ENCODE measurements at regions not wholly inside any gene's neighbourhood (a gene's known extent, or its start where the extent isn't known, plus 50 kb on each side); places are given as distances from the start of the nearest gene placed in this dataset.

GRCh38 chr12:18908191-18908590 lies 170.3 kb downstream of the CAPZA3 start:
- TF ChIP-seq CTCF (IDR thresholded peaks at IDR 0.05; ENCODE audit: insufficient read depth, missing control alignments) = no peak
- FAIRE-seq (no peak), DNase-seq (ENCODE audit: insufficient read length, low spot score) (no peak)

DNA sequence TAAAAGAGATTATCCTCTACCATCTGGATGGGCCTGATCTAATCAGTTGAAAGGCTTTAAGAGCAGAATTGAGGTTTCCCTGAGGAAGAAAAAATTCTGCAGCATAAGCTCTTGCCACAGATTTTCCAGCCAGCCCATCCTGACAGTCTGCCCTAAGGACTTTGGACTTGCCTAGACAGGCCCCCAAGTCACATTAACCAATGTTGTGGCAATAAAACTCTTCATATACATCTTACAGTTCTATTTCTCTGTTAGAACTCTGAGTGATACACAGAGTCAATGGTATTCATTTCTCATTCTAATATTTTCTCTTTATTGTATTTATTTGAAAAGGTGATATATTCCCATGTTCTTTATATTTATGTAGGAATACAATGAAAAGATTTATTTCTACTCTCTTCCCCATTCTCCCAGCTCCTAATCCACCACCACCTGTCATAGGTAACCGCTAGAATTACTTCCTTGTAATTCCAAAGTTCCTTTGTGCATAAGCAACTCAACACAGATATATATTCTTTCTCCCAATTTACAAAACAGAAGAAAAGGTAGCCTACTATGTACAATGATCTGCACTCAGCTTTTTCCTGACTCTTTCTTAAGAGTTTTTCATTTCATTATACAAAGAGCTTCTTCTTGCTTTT lies 182.1 kb downstream of the CAPZA3 start:
- FAIRE-seq (peak; percentile 72), DNase-seq (ENCODE audit: insufficient read length, low spot score) (no peak)
- TF ChIP-seq CTCF (IDR thresholded peaks at IDR 0.05; ENCODE audit: insufficient read depth, missing control alignments) = no peak

- no peak for TF ChIP-seq CTCF (IDR thresholded peaks at IDR 0.05; ENCODE audit: insufficient read depth, missing control alignments)
- no peak for DNase-seq (ENCODE audit: insufficient read length, low spot score)
- FAIRE-seq = no peak
These were observed 184.9 kb downstream of the CAPZA3 start for GRCh38 chr12:18922851-18923250.

DNA sequence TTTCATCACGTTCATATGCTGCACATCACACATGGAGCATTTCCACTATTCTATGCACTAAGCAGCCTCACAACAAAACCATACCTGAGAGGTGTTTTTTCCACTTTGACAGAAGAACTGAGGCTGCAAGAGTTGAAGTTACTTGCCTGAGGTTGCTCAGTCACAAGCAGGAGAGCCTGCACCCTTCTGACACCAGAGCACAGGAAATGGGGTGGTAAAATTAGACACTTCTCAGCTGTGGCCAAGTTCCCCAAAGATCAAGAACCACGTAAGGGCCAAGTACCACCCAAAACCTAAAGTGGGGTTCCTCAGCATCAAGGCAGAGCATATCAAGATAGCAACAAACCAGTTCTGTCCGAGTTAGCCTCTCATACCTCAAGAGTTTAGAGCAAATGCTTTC lies 185.8 kb downstream of the CAPZA3 start:
- FAIRE-seq (no peak), DNase-seq (ENCODE audit: insufficient read length, low spot score) (no peak)
- no peak for TF ChIP-seq CTCF (IDR thresholded peaks at IDR 0.05; ENCODE audit: insufficient read depth, missing control alignments)

DNA sequence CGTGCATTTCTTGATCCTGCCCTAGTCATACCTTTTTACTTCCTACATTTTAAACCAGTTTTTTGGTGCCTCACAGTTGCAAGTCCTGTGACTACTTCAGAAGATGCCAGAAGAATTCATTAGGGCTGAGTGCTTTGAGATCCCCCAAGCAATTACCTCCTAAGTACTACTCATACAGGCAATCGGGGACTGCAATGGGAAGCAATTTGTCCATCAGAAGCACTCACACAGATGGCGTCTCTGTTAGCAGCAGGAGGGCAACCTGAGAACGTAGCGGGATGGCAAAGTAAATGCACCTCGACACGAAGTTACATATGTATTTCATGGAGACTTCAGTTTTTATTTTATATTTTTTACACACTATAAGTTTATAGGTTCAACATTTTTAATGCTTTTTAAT lies 188.3 kb downstream of the CAPZA3 start:
- TF ChIP-seq CTCF (IDR thresholded peaks at IDR 0.05; ENCODE audit: insufficient read depth, missing control alignments) = no peak
- DNase-seq (ENCODE audit: insufficient read length, low spot score) = no peak
- FAIRE-seq = no peak

- no peak for TF ChIP-seq CTCF (IDR thresholded peaks at IDR 0.05; ENCODE audit: insufficient read depth, missing control alignments)
- FAIRE-seq (no peak), DNase-seq (ENCODE audit: insufficient read length, low spot score) (no peak)
These were observed 194.3 kb downstream of the CAPZA3 start for GRCh38 chr12:18932211-18932610.

- no peak for DNase-seq (ENCODE audit: insufficient read length, low spot score)
- no peak for FAIRE-seq
These were observed 194.8 kb downstream of the CAPZA3 start for GRCh38 chr12:18932715-18933114.

More at GRCh38 chr12:18932715-18933114, 194.8 kb downstream of the CAPZA3 start:
- no peak for TF ChIP-seq CTCF (IDR thresholded peaks at IDR 0.05; ENCODE audit: insufficient read depth, missing control alignments)

All from D721Med (cell line).